Germinal center (tissue), 1 donor: ENCODE measurements at regions not wholly inside any gene's neighbourhood (a gene's known extent, or its start where the extent isn't known, plus 50 kb on each side); places are given as distances from the start of the nearest gene placed in this dataset.

Source experiments
- DNase-seq: peaks from one replicate; pipeline ENCODE4 v3.0.0; 2012; ENCODE audit warnings: mixed read lengths, low spot score

DNA sequence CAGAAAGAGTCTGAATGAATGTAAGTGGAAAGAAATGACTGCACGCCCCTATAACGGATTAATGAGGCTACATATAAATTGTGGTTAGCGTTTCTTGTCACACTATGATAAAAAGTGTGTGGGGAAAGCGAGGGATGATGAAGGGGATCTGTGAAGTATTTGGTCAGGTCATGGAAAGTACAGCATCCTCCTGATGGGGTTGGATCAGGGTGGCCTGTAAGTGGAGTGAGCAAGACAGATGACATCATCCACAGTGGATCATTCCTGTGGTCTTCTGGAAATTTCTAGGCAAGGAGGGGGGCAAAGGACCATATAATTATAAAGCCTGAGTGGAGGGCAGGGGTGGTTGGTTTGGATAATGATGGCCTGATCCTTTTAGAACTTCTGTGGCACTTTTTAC is 606.0 kb downstream of the INHBA start:
- DNase-seq: no peak

DNA sequence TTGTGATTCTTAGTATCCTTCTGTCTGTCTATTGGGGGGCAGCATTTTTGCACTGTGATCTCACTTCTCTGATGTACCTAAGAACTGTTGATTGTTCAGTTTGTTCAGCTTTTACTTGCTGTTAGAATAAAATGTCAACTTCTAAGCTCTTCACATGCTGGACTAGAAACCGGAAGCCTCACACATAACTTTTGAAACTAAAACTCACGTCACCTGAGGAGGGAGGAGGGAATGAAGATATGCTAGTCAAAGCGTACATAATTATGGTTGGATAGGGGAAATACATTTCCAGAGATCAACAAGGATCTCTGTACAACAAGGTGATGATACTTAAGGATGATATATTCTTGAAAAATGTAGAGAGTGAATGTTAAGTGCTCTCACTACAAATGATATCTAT is 609.7 kb downstream of the INHBA start:
- DNase-seq: no peak

DNA sequence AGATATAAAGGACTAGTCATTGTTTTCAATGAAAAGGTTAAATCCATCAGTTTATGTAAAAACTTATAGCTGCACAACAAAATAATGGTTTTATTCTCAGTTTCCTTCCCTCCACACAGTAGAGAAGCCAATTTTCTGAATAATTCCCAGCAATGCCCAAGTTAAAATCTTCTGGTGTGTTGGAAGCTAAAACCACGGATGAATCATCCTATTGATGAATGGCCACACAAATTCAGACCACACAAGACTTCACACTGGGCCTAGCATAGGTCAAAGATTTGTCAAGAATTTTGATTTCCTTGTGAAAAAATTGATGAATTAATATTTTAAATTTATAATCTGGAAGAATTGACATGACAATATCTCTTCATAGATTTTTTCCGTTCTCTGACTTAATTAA is 617.6 kb downstream of the INHBA start:
- no peak for DNase-seq

DNA sequence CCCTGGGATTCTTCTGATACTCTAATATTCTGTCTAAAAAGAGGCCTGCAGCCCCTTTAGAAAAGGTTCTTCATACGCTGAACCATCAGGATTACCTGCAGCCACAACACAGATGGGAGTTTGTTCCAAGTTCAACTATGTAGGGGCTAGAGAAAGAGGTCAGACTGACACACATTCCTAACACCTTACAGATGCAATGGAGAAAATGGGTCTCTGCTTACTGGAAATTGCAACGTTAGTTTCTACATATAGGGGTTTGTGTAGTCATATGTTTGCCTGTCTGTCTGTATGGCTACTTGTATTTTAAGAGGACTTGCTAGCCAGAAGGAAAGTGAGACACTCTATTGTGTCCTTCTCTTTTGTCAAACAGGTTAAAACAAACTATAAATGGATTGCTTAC is 618.5 kb downstream of the INHBA start:
- DNase-seq: no peak

DNA sequence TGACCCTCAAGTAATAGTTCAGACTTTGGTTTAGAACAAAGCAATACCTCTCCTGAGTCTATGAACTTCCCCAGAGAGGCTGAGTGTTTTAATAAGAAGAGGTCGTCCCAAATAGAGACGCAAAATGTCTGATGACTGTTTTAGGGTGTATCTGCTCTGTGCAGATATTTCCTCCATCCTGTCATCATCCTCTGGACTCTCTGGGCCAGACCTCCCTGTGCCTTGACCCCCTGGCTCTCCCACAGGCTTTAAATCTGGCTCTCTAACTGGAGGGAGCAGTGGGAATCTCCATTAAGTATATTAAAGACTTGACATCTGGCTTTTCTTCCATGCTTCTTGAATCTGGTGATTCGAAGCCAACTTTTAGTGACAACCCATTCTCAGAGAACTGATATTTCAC is 633.3 kb downstream of the INHBA start:
- no peak for DNase-seq

DNA sequence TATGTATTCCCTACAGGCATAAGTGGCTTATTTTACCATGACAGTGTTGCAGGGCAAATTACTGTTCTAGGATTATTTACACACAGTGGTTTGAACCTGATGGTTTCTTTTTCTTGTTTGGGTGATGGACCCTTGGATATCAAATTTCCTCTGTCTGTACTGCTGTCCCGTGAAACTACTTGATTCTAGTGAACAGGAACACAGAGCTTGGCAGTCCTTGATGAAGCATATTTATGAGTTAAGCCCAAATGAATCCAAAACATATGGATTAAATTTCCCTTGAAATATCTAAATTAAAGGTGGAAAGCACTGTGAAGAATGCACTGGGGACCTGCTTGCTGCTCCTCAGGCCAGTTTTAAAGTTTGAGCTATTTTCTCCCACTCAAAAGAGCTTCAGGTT is 635.3 kb downstream of the INHBA start:
- DNase-seq: no peak

DNA sequence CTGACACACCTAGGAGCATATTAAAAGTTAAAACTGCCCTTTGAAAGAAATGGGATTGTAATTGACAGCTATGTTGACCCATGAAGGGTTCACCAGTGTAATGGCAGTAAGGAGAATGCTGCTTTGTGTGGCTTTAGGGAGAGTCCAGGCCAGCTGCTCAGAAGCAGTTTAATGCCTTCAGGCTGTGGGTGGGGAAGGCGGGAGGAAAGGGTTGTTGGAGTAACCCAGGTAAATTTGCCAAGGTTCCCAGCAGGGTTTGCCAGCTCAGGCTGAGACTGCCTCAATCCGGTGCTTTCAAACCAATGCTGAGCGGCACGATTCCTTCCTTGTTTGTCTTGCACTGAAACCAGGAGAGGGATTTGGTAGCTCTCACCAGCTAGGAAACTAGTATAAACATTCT is 637.2 kb downstream of the INHBA start:
- no peak for DNase-seq

DNA sequence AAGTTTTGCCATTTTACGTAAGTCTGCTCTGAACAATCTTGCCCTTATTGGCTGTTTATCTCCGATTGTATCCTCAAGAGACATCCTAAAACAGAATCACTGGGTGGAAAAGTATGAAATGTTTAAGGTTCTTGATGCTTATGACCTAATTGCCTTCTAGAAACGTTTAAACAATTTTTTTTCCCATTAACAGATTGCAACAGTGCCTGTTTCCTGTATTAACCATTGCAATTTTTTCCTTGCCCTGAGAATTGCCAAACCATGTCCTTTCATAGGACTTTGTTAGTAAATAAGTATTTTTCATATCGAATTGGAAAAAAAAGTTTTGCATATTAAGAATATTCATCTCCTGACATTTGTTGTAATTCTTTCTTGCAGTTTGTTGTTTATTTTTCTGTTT is 639.8 kb downstream of the INHBA start:
- DNase-seq: no peak

DNA sequence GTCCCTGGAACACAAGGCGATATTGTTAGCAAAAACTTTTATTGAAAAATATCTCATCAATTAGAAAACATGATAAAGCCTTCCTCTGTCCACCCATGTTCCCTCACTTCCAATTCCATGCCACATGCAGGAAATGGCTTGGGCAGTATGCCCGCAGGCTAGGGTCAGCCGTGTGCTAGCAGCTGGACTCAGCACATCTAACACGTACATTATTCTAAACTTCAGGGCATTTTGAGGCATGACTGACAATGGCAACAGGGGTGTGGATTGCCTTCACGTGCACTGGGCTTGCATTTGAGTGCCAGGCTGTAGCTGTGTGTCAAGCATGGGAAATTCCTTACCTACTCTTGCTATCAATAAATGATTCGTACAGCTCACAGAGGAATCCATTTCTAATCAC is 642.1 kb downstream of the INHBA start:
- DNase-seq: no peak

DNA sequence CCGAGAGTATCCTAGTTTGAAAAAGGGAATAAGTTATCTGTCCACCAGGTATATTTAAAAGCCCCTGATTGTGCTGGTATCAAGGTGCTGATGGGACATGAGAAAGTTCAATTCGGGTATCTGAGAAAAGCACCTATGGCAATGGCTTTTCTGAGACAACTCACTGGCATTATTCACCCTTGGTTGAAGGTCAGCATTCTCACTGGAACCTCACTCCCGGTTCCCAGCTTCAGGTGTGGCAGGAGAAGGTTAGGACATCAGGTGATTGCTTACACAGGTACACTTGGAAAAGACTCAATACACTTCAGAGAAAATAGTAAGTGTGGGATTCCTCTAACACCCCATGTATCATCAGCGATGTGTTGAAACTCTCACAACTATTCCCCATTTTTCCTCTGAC is 643.1 kb downstream of the INHBA start:
- no peak for DNase-seq

DNA sequence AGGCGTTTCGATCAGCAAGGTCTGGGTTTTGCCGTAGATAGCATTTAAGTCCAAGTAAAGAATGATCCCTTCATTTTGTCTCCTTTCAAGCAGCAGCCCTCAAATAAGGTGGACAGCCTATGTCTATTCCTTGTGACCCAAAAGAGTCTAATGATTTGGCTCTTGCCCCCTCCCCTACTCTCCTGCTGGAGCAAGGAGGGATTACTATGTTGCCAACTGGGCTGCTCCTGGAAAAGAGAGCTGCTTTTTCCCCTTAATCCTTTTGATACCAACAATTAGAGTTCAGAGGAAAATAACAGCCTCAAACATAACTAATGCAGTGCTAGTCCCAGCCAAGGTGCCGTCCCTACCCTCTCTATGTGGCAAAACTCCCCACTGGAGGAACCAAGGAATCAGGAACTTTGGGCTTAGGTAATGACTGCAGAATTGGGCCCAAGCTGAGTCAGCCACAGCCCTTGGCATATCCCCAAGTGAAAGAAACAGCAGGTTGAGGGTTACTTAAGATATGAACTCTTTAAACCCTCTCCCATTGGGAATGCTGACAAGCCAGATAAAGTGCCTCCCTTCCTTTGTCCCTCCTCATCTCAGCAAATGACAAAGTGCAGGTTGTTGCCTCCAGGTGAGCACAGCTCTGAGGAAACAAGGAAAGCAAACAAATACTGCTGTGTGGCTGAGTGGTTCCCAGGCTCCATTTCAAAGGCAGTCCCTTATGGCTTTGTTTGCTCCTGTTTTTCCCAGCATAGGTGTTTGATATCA is 643.7 kb downstream of the INHBA start:
- no peak for DNase-seq

DNA sequence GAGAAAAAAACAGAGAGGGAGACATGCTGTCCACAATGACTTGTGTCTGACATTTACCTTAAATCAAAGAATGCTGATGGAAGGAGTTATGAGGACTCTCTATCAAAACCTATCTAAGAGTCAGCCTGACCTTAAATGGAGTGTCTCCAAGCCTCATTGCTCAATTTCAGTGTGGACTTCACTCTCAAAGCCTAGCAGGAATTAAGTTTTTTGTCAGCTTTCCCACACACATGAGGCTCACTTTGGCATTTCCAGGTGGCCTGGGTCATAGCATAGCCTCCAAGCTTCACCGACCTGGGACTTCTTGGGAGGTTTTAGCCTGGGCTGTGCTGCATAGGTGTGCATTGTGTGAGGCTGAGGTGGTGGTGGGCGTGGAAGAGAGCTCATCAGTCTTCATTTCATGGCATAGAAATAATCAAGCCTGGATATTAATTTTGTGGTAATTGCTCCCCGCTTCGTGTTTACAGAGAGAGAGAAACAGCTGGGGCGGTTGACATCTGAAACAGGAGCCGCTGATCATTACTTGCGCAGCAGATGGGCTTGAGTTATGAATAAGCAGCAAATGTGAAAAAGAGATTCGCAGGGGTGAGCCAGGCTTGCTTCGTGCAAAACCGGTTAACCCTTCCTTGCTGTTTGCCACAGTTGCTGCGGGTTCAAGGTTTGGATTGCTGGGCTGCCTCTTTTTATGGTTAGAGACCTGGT is 647.8 kb downstream of the INHBA start:
- DNase-seq: no peak

DNA sequence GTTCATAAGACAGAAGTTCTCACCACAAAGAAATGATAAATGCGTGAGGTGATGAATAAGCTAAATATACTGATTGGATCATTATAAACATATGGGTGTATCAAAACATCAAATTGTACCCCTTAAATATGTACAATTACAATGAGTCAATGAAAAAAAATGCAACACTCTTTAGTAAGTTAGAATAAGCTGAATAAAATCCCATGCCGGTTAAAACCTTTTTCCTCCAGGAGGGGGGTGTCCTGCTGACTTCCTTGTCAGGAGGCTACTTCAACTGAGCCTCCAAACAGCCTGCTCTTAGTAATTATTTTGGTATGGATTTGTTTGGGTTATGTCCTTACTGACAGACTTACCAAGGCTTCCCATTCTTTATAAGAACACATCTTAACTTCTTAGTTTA is 649.1 kb downstream of the INHBA start:
- DNase-seq: no peak

DNA sequence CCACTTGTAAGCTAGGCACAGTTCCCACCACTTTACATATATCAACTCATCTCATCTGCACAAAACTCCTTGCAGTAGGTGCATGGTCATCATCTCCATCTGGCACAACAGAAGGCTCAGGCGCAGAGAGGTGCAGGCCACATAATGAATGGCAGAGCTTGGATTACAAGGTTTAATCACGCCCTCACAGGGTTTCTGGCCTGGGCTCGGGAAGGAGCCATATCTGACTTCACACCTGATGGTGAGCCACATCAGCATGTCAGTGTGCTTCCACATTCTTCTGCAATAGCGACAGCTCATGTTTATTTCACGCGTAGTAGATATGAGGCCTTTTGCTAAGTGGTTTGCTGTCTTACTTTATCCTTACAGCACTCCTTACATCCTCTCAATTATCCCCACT is 650.2 kb downstream of the INHBA start:
- no peak for DNase-seq

DNA sequence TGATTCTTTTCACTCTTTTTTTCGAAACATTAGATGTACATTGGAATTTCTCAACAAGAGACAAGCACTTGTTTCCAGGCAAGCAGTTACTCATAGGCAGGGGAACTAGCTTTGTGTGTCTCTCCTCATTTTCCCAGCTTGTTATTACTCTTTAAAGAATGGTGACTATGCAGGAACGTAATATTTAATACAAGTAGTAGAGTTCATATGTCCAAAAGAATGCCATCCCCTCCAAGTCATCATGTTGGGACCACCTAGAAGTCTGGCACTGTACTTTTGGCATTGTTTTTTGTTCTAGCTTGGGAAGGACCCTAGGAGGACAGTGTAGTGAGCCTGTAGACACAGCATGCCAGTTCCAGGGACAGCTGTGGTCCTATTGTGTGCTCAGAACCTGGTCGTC is 650.7 kb downstream of the INHBA start:
- no peak for DNase-seq

DNA sequence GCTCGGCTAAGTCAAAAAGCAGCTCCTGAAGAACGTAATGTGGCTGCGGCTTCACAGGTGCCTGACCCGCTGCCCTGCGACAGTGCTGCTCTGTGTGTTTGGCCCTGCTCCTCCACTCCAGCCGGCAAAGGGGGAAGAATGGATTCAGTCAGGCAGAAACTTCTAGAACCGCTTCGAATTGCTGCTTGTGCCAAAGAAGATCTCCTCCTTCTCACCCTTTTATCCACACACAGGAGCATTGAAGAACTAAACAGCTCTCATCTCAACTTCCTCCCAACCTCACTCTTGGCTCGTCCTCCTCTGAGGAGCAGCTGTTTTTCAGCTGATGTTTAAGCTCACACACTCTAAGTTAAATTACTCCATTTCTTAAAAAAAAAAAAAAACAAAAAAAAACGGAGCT is 651.4 kb downstream of the INHBA start:
- DNase-seq: no peak

DNA sequence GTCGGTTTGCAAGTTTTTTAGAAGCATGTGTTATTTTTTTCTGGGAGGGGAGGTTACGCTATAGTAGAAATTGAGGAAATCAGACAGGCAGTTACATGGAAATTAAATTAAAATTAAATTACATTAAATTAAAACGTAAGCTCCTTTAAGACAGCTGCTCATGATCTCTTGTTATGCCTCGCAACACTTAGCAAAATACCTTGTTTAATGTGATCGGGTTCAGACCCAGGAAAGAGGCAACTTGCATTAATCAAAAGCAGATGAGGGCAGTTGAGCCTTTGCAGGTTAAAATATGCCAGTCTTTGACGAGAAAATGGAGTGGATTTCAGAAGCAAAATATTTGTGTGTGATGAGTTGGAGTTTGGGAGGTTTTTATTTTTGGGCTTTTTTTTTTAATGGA is 651.8 kb downstream of the INHBA start:
- DNase-seq: no peak

DNA sequence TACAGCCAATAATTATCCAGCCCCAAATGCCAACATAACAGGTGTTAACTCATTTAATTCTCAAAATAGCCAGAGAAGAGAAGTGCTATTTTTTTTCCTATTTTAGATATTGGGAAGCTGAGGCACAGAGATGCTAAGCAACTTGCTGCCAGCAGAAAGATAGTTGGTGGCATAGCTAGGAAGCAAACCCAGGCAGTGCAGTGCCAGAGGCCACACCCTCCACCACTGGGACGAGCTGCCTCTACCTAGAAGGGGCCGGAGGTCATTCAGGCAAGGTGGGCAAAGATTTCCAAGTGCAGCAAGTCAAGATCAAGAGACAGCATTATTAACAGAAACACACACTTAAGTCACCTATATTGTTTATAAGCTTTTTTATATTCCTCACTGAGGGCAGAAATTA is 654.1 kb downstream of the INHBA start:
- no peak for DNase-seq

DNA sequence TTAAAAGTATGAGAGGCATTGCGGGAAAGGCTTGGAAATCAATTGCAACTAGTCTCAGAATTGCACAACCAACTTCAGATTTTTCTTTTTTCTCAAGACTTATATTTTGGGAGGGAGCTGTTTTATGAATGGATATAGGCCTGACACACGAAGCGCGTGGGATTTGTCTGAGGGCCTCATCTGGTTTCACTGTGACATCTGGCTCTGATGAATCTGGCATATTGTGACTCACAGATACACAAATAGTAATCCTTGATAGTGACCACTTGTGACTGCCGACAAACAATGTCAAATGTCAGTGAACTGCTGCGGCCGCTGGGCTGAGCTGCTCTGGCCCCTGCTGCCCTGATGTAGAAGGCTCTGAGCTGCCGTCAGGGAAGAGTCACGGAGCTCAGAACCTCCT is 655.1 kb downstream of the INHBA start:
- no peak for DNase-seq

DNA sequence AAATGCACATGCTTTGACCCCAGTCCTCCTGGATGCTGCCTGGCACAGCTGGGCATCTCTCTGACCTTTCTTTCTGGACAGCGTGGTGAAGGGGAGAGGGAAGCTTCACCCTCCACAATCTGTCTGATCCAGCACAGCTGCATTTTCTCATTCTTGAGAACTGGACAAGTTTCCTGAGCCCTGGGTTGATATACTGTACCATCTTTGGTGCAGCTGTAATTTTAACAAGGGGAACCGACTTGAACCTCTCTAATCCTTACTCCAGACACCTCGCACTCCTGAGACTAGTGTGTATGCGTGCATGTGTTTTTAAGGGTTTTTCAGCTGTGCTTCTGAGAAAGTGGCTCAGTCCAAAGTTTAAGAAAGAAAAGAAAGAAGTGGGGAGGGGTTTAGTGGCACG is 655.7 kb downstream of the INHBA start:
- no peak for DNase-seq

DNA sequence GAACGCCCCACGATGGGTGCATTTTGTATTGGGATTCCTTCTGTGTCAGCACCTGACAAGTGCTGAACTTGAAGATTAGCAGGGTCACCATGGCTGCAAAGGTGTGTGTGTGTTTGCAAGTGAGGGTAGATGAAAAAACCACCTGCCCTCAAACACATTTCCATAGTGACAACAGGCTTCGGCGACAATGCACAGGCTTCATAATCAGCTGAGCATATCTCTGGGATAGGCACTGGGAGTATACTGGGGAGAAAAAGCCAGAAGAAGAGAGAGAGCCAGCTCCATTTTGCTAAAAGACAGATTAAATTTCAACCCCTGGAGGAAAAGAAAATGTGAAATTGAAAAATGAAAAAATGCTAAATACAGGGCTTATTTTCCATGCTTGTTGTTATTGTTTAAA is 656.1 kb downstream of the INHBA start:
- no peak for DNase-seq

DNA sequence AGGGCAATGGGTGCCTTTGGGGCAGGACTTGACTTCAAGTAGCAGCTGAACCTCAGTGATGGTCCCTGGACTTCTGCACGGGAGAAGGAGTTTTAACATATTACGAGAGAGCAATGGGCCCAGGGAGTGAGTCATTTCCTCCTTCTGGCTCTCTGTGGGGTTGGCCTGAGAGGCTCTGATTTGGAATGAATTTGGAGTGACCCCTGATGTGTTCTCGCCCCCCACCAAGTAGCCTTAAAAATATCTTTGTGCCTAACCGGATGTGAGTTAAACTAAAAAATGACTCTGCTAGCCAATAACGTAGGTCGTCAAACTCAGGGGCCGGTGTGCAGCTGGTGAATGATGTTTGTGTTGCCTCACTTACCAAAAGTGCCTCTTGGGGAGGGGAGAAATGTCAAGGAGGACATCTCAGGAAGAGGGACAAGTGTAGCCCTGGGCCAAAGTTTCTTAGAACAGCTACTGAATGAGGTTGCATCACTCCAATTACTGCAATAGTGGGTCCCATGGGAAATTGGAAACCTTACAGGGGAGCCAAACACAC is 656.6 kb downstream of the INHBA start:
- DNase-seq: no peak

DNA sequence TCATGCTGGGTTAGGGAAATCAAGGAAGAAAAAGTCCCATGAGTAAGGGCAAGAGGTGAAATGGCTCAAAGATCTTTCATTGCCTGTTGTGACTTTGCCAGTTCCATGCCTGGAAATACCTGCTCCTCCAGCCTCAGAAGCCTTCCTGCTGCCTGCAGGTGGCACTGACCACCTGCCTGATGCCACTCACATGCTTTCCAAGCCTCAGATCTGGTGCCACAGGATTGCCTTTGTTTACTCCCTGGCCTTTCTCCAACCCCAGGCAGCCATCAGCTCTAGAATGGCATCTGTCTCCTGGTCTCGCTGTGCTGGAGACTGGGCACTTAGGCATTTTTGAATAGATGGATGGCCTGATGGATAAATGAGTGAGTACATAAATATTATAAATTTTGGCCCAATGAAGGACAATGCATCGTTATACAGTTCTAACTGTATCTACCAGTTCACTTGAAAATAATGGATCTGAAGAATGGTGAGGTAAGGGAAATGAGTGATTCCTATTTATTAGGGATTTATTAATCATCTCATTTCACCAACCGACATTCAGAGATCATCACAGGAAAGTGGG is 657.2 kb downstream of the INHBA start:
- DNase-seq: no peak
